Cardiac fibroblast (primary cell): ENCODE measurements at regions not wholly inside any gene's neighbourhood (a gene's known extent, or its start where the extent isn't known, plus 50 kb on each side); places are given as distances from the start of the nearest gene placed in this dataset.

Source experiments
- DNase-seq, 2 donors: peaks; one replicate each; pipeline versions ENCODE4 v3.0.0 to v3.0.0-alpha.2; 2010; ENCODE audit warnings: low read depth in 2 of 2
- H3K4me3 ChIP-seq, 2 donors: replicated peaks in 1 of 2; 1 replicate in 1 of 2; 2 replicates in 1 of 2; pipeline ENCODE4 v1.5.1; 2011; ENCODE audit warnings: low read depth in 2 of 2, low read length in 2 of 2, mild to moderate bottlenecking in 2 of 2, moderate library complexity in 1 of 2
- TF ChIP-seq, protein P1 (sequence below): IDR thresholded peaks from one replicate; pipeline ENCODE4 v1.5.1; 2011; ENCODE audit warnings: low read depth, mild to moderate bottlenecking, low read length, inconsistent platforms

DNA sequence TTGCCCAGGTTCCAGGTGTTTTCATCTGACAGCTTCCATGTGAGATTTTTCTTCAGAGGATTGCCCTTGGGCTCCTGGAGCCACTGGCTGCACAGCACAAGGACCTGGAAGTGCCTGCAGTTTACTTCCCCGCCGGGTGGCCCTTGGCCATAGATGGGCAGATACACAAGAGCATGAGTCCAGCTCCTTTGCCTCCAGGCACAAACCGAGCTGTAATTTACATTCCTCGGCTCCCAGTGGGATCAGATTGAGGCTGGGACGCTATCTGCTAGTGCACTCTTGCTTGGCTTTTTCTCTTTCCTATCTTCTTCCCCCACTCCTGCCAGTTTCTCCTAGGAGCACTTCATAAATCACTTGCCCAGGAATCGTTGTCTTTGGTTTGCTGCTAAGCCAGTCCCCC is 85.4 kb upstream of the RALY start:
- DNase-seq = peak in 1 of 2 donors; percentile 56
- TF ChIP-seq, protein P1, sequence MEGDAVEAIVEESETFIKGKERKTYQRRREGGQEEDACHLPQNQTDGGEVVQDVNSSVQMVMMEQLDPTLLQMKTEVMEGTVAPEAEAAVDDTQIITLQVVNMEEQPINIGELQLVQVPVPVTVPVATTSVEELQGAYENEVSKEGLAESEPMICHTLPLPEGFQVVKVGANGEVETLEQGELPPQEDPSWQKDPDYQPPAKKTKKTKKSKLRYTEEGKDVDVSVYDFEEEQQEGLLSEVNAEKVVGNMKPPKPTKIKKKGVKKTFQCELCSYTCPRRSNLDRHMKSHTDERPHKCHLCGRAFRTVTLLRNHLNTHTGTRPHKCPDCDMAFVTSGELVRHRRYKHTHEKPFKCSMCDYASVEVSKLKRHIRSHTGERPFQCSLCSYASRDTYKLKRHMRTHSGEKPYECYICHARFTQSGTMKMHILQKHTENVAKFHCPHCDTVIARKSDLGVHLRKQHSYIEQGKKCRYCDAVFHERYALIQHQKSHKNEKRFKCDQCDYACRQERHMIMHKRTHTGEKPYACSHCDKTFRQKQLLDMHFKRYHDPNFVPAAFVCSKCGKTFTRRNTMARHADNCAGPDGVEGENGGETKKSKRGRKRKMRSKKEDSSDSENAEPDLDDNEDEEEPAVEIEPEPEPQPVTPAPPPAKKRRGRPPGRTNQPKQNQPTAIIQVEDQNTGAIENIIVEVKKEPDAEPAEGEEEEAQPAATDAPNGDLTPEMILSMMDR = no peak
- H3K4me3 ChIP-seq = no peak overlapping the region

DNA sequence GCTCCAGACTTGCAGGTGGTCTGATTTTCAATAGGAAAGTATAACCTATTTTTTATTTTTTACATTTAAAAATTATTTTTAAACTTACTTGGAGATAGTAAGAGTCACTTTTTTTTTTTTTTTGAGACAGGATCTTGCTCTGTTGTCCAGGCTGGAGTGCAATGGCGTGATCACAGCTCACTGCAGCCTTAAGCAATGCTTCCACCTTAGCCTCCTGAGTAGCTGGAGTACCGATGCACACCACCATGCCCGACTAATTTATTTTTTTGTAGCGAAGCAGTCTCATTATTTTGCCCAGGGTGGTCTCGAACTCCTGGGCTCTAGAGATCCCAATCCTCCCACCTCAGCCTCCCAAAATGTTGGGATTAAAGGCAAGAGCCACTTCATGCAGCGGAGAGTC is 84.8 kb upstream of the RALY start:
- DNase-seq = no peak
- TF ChIP-seq, protein P1 = no peak
- no peak overlapping the region for H3K4me3 ChIP-seq

DNA sequence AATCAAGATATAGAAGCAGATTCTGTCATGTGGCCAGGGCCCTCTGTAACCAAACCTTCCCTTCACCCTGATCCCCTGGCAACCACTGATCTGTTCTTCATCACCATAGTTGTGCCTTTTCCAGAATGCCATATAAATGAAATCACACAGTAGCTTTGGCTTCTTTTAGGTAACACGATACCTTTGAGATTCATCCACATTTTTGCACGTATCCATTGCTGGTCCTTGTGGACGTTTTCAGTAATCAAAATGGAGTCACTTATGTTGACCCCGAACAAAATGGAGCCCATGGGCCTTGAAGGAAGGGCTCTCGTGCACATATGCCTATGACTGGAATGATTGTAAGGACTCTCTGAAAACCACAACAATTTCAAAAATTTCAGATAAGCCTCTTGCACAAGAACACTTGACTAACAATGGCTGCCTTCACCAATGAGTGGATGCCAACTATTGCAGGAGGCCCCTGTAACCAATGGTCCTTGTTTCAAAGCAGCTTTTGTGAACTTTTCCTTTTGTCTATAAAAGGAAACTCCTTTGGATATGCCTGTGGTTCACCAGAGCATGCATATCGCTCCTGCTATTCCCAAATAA is 84.3 kb upstream of the RALY start:
- no peak overlapping the region for H3K4me3 ChIP-seq
- peak; percentile 95 to 99 for DNase-seq
- TF ChIP-seq, protein P1 = no peak

DNA sequence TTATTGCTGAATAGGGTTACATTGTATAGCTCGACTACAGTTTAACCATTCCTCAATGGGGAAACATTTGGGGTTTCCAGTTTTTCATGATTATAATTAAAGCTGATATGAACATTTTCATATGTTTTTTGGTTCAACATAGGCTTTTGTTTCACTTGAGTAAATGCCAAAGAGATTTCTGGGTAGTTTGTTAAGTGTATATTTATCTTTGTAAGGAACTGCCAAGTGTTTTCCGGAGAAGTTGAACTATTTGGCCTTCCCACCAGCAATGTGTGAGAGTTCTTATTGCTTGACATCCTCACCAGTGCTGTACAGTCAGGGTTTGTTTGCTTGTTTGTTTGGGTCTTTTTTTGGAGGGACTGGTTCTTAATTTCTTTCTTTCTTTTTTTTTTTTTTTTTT is 83.7 kb upstream of the RALY start:
- no peak overlapping the region for H3K4me3 ChIP-seq
- TF ChIP-seq, protein P1 = no peak
- DNase-seq = peak; percentile 50 to 89

DNA sequence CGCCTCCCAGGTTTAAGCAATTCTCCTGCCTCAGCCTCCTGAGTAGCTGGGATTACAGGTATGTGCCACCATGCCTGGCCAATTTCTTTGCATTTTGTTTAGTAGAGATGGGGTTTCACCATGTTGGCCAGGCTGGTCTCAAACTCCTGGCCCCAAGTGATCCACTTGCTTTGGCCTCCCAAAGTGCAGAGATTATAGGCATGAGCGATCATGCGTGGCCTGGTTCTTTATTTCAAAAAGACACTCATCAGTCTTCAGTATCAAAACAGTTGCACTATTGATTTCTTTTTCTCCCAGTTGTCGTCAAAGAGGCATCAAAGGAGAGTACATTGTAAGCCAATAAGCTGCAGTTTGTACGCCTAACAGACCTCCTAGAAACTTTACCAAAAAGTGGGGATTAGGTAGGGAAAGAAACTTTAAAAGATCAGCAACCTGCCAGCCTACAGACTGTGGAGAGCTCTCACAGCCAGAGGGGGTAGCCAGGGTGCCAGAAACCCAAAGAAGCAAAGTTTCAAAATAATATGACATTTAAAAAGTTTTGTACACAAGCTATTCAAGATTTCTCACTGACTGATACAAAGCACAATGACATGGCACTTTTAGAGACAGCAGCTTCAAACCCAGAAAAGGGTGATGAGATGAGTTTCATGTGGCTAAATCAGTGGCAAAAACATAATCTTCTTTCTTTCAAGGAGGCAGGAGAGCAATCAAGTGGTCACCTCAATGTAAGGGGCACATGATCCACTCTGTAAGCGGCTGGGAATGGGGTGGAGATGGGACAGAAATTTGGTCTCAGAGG is 83.0 kb upstream of the RALY start:
- no peak for DNase-seq
- TF ChIP-seq, protein P1 = no peak
- H3K4me3 ChIP-seq = no peak overlapping the region

DNA sequence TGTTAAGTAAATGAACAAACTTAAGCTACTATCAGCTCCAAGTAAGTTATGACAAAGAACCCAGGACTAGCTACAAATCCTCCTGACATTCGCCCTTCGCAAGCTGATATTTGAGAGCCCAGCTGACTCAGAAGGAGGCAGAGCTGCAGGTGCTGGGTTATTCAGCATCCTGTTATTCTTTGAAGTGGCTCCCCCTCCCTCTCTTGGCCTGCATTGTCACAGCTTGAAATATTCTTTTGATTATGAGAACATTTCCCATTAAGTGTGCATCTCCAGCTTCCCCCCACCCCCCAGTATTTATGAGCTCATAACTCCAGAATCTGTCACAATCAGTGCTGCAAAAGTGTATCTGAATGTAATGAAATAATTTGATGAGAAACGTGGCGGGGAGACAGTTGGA is 78.8 kb upstream of the RALY start:
- DNase-seq = peak; percentile 43 to 92
- TF ChIP-seq, protein P1 = peak; percentile 13
- no peak overlapping the region for H3K4me3 ChIP-seq
